WI38 (cell line): ENCODE measurements at regions not wholly inside any gene's neighbourhood (a gene's known extent, or its start where the extent isn't known, plus 50 kb on each side); places are given as distances from the start of the nearest gene placed in this dataset.

Experiments used
- H3K4me3 ChIP-seq: 2 replicates; pipeline ENCODE4 v1.5.1; 2011; ENCODE audit warnings: low read depth, mild to moderate bottlenecking, control low read depth, low read length
- CTCF ChIP-seq: IDR thresholded peaks from 2 replicates; pipeline ENCODE4 v1.5.1; 2012; ENCODE audit warnings: low read depth, mild to moderate bottlenecking, control low read depth, low read length

- no peak overlapping the region for H3K4me3 ChIP-seq
- no peak for TF ChIP-seq CTCF
Measured at GRCh38 chr1:194080826-194081225, 894.4 kb upstream of the B3GALT2 start.

- TF ChIP-seq CTCF: no peak
- H3K4me3 ChIP-seq: no peak overlapping the region
Measured at GRCh38 chr1:194078765-194079164, 892.4 kb upstream of the B3GALT2 start.

GRCh38 chr1:194076646-194077045, 890.2 kb upstream of the B3GALT2 start:
- no peak overlapping the region for H3K4me3 ChIP-seq
- no peak for TF ChIP-seq CTCF

- TF ChIP-seq CTCF: no peak
Measured at GRCh38 chr1:194073833-194074232, 887.4 kb upstream of the B3GALT2 start.

GRCh38 chr1:194071205-194071604, 884.8 kb upstream of the B3GALT2 start:
- TF ChIP-seq CTCF: no peak
- no peak overlapping the region for H3K4me3 ChIP-seq

More at GRCh38 chr1:194073833-194074232, 887.4 kb upstream of the B3GALT2 start:
- H3K4me3 ChIP-seq: no peak overlapping the region

- TF ChIP-seq CTCF: no peak
- no peak overlapping the region for H3K4me3 ChIP-seq
Measured at GRCh38 chr1:194069831-194070218, 883.4 kb upstream of the B3GALT2 start.

- no peak for TF ChIP-seq CTCF
- no peak overlapping the region for H3K4me3 ChIP-seq
Measured at GRCh38 chr1:194069168-194069830, 882.9 kb upstream of the B3GALT2 start.
